HG03280 (cell line): ENCODE measurements at regions not wholly inside any gene's neighbourhood (a gene's known extent, or its start where the extent isn't known, plus 50 kb on each side); places are given as distances from the start of the nearest gene placed in this dataset.
A peak's percentile ranks its signal among the peaks of the same experiment; 100 is the strongest.
"Not testable (repeated sequence)": the region's sequence is repeated elsewhere in the genome, so short reads cannot be mapped to it uniquely, and the experiment has no call there.

Source experiments
- ATAC-seq: cut with Tn5 transposase; IDR thresholded peaks from one replicate; pipeline ENCODE4 v1.9.1; 2021; ENCODE audit warnings: mild to moderate bottlenecking, moderate library complexity; ENCODE audit not compliant: unreplicated experiment

- no peak for ATAC-seq
These were observed 100.8 kb upstream of the ZSWIM2 start for GRCh38 chr2:186949726-186950256.

GRCh38 chr2:186947516-186947915 is 98.5 kb upstream of the ZSWIM2 start:
- ATAC-seq = no peak

GRCh38 chr2:186946896-186947467 is 98.0 kb upstream of the ZSWIM2 start:
- no peak for ATAC-seq

- ATAC-seq = no peak
These were observed 92.9 kb upstream of the ZSWIM2 start for GRCh38 chr2:186941853-186942252.

- no peak for ATAC-seq
These were observed 91.5 kb upstream of the ZSWIM2 start for GRCh38 chr2:186940463-186940862.

GRCh38 chr2:186934420-186934819 is 85.5 kb upstream of the ZSWIM2 start:
- ATAC-seq = no peak

GRCh38 chr2:186927867-186928191 is 78.9 kb upstream of the ZSWIM2 start:
- ATAC-seq = no peak

- no peak for ATAC-seq
These were observed 78.4 kb upstream of the ZSWIM2 start for GRCh38 chr2:186927185-186927866.

- ATAC-seq = no peak
These were observed 76.5 kb upstream of the ZSWIM2 start for GRCh38 chr2:186925514-186925913.

- ATAC-seq = not testable (repeated sequence)
These were observed 73.3 kb upstream of the ZSWIM2 start for GRCh38 chr2:186922316-186922715.

GRCh38 chr2:186919296-186919695 is 70.3 kb upstream of the ZSWIM2 start:
- ATAC-seq = no peak

GRCh38 chr2:186918495-186918894 is 69.5 kb upstream of the ZSWIM2 start:
- ATAC-seq = no peak

GRCh38 chr2:186917866-186918265 is 68.9 kb upstream of the ZSWIM2 start:
- no peak for ATAC-seq

- peak; percentile 98 for ATAC-seq
These were observed 64.9 kb upstream of the ZSWIM2 start for GRCh38 chr2:186913870-186914269.

GRCh38 chr2:186912979-186913378 is 64.0 kb upstream of the ZSWIM2 start:
- ATAC-seq = no peak

- ATAC-seq = no peak
These were observed 62.6 kb upstream of the ZSWIM2 start for GRCh38 chr2:186911551-186912085.

- ATAC-seq = no peak
These were observed 62.0 kb upstream of the ZSWIM2 start for GRCh38 chr2:186910996-186911395.

- ATAC-seq = no peak
These were observed 60.1 kb upstream of the ZSWIM2 start for GRCh38 chr2:186909095-186909494.

GRCh38 chr2:186907897-186908296 is 58.9 kb upstream of the ZSWIM2 start:
- ATAC-seq = no peak

- no peak for ATAC-seq
These were observed 54.2 kb upstream of the ZSWIM2 start for GRCh38 chr2:186903216-186903615.
